Stimulated activated CD4-positive, alpha-beta T cell treated with anti-CD3 and anti-CD28 coated beads, Interleukin-4, amount 100 ng/mL, for 1 hour (primary cell): ENCODE measurements at regions not wholly inside any gene's neighbourhood (a gene's known extent, or its start where the extent isn't known, plus 50 kb on each side); places are given as distances from the start of the nearest gene placed in this dataset.
A peak's percentile ranks its signal among the peaks of the same experiment; 100 is the strongest.
"Not testable (repeated sequence)": the region's sequence is repeated elsewhere in the genome, so short reads cannot be mapped to it uniquely, and the experiment has no call there.

ENCODE experiments used
- DNase-seq: peaks from one replicate; pipeline ENCODE4 v3.0.0-alpha.2; 2020

GRCh38 chr5:1633605-1634336 is 110.0 kb upstream of the LPCAT1 start:
- peak; percentile 73 for DNase-seq

GRCh38 chr5:1631004-1631403 is 107.2 kb upstream of the LPCAT1 start:
- DNase-seq = not testable (repeated sequence)

GRCh38 chr5:1626397-1626796 is 102.6 kb upstream of the LPCAT1 start:
- DNase-seq = not testable (repeated sequence)

- not testable (repeated sequence) for DNase-seq
Measured at GRCh38 chr5:1619531-1619930, 95.8 kb upstream of the LPCAT1 start.

GRCh38 chr5:1618296-1618865 is 94.6 kb upstream of the LPCAT1 start:
- not testable (repeated sequence) for DNase-seq

- not testable (repeated sequence) for DNase-seq
Measured at GRCh38 chr5:1617236-1617755, 93.5 kb upstream of the LPCAT1 start.

GRCh38 chr5:1613515-1613914 is 89.8 kb upstream of the LPCAT1 start:
- not testable (repeated sequence) for DNase-seq

- DNase-seq = not testable (repeated sequence)
Measured at GRCh38 chr5:1610526-1610925, 86.8 kb upstream of the LPCAT1 start.

GRCh38 chr5:1609111-1609510 is 85.4 kb upstream of the LPCAT1 start:
- DNase-seq = not testable (repeated sequence)

- not testable (repeated sequence) for DNase-seq
Measured at GRCh38 chr5:1608336-1608735, 84.6 kb upstream of the LPCAT1 start.

GRCh38 chr5:1606951-1607350 is 83.2 kb upstream of the LPCAT1 start:
- not testable (repeated sequence) for DNase-seq

GRCh38 chr5:1603916-1604315 is 80.2 kb upstream of the LPCAT1 start:
- not testable (repeated sequence) for DNase-seq

GRCh38 chr5:1601565-1601964 is 77.8 kb upstream of the LPCAT1 start:
- not testable (repeated sequence) for DNase-seq

GRCh38 chr5:1598950-1599737 is 75.4 kb upstream of the LPCAT1 start:
- not testable (repeated sequence) for DNase-seq

GRCh38 chr5:1597093-1597473 is 73.3 kb upstream of the LPCAT1 start:
- not testable (repeated sequence) for DNase-seq

- DNase-seq = not testable (repeated sequence)
Measured at GRCh38 chr5:1596462-1597092, 72.8 kb upstream of the LPCAT1 start.

GRCh38 chr5:1594357-1595106 is 70.8 kb upstream of the LPCAT1 start:
- DNase-seq = peak; percentile 70

- DNase-seq = no peak
Measured at GRCh38 chr5:1593903-1594356, 70.2 kb upstream of the LPCAT1 start.

- DNase-seq = not testable (repeated sequence)
Measured at GRCh38 chr5:1588071-1588694, 64.4 kb upstream of the LPCAT1 start.

GRCh38 chr5:1583081-1583875 is 59.5 kb upstream of the LPCAT1 start:
- DNase-seq = not testable (repeated sequence)

GRCh38 chr5:1579389-1579788 is 55.6 kb upstream of the LPCAT1 start:
- not testable (repeated sequence) for DNase-seq
